Liver (tissue), 3 donors: ENCODE measurements at regions not wholly inside any gene's neighbourhood (a gene's known extent, or its start where the extent isn't known, plus 50 kb on each side); places are given as distances from the start of the nearest gene placed in this dataset.

ENCODE experiments used
- ATF3 ChIP-seq: IDR thresholded peaks from 2 replicates; pipeline ENCODE4 v1.6.1; 2016; ENCODE audit warnings: antibody characterized with exemption
- CTCF ChIP-seq: fragments of 150-350 bp; IDR thresholded peaks from 2 replicates; pipeline ENCODE4 v1.5.1; 2017; ENCODE audit warnings: improper control_type of control experiment, low read depth, low read length; ENCODE audit not compliant: missing input control
- EGR1 ChIP-seq, 2 donors: IDR thresholded peaks; 2 replicates each; pipeline ENCODE4 v1.6.1; 2016 to 2018; ENCODE audit warnings: antibody characterized with exemption in 2 of 2, low read depth in 2 of 2
- FOXA1 ChIP-seq: IDR thresholded peaks from 2 replicates; pipeline ENCODE4 v1.6.1; 2016; ENCODE audit warnings: antibody characterized with exemption
- GABPA ChIP-seq, 2 donors: IDR thresholded peaks in 1 of 2; conservative IDR thresholded peaks in 1 of 2; 2 replicates each; pipeline ENCODE4 v1.6.1; 2016; ENCODE audit warnings: antibody characterized with exemption in 2 of 2, mild to moderate bottlenecking in 1 of 2, moderate library complexity in 1 of 2
- JUND ChIP-seq, 2 donors: IDR thresholded peaks; 2 replicates each; pipeline ENCODE4 v1.6.1; 2016; ENCODE audit warnings: antibody characterized with exemption in 2 of 2
- MAX ChIP-seq: IDR thresholded peaks from 2 replicates; pipeline ENCODE4 v1.6.1; 2016; ENCODE audit warnings: antibody characterized with exemption
- RAD21 ChIP-seq, 2 donors: IDR thresholded peaks; 2 replicates each; pipeline ENCODE4 v1.6.1; 2016; ENCODE audit warnings: antibody characterized with exemption in 2 of 2, mild to moderate bottlenecking in 2 of 2
- REST ChIP-seq: IDR thresholded peaks from 2 replicates; pipeline ENCODE4 v1.6.1; 2016; ENCODE audit warnings: antibody characterized with exemption, mild to moderate bottlenecking
- RXRA ChIP-seq, 2 donors: IDR thresholded peaks; 2 replicates each; pipeline ENCODE4 v1.6.1; 2017 to 2018; ENCODE audit warnings: antibody characterized with exemption in 2 of 2, mild to moderate bottlenecking in 1 of 2
- TAF1 ChIP-seq: conservative IDR thresholded peaks from 2 replicates; pipeline ENCODE4 v1.6.1; 2016; ENCODE audit warnings: antibody characterized with exemption, mild to moderate bottlenecking
- YY1 ChIP-seq: IDR thresholded peaks from 2 replicates; pipeline ENCODE4 v1.6.1; 2016; ENCODE audit warnings: antibody characterized with exemption, mild to moderate bottlenecking
- donor health status: healthy.
- donor health status: healthy.

- TF ChIP-seq CTCF = no peak
- no peak for TF ChIP-seq RAD21 (IDR thresholded peaks at IDR 0.05)
- TF ChIP-seq GABPA (IDR thresholded peaks at IDR 0.05 in 1 of 2, conservative IDR thresholded peaks at IDR 0.05 in 1 of 2) = no peak
- TF ChIP-seq ATF3 = no peak
- TF ChIP-seq TAF1 = no peak
- no peak for TF ChIP-seq YY1
- TF ChIP-seq MAX = no peak
- TF ChIP-seq REST = no peak
- TF ChIP-seq JUND (IDR thresholded peaks at IDR 0.05) = no peak
- no peak for TF ChIP-seq RXRA (IDR thresholded peaks at IDR 0.05)
- TF ChIP-seq FOXA1 = no peak
- TF ChIP-seq EGR1 (IDR thresholded peaks at IDR 0.05; ENCODE audit: low read depth in 2 of 2) = no peak
Observed at GRCh38 chr2:58481670-58482069, 240.5 kb upstream of the FANCL start.
